H9 (cell line): ENCODE measurements at regions not wholly inside any gene's neighbourhood (a gene's known extent, or its start where the extent isn't known, plus 50 kb on each side); places are given as distances from the start of the nearest gene placed in this dataset.

Experiments used
- DNase-seq: peaks from one replicate; pipeline ENCODE4 v3.0.0-alpha.2; 2017
- H2AFZ ChIP-seq: one replicate; pipeline ENCODE4 v1.6.1; 2013; ENCODE audit warnings: mild to moderate bottlenecking, low read length, control low read depth, moderate library complexity
- H2AK5ac ChIP-seq: 2 replicates; pipeline ENCODE4 v1.6.1; 2013; ENCODE audit warnings: low read length, control low read depth, mixed read lengths; ENCODE audit not compliant: insufficient read length
- H2BK120ac ChIP-seq: one replicate; pipeline ENCODE4 v1.6.1; 2013; ENCODE audit warnings: low read depth, mild to moderate bottlenecking, low read length, control low read depth, inconsistent platforms; ENCODE audit not compliant: poor library complexity, severe bottlenecking
- H2BK12ac ChIP-seq: 2 replicates; pipeline ENCODE4 v1.6.1; 2013; ENCODE audit warnings: low read length, control low read depth, mixed read lengths, low read depth; ENCODE audit not compliant: insufficient read length
- H2BK15ac ChIP-seq: 2 replicates; pipeline ENCODE4 v1.6.1; 2013; ENCODE audit warnings: low read depth, low read length, control low read depth
- H2BK20ac ChIP-seq: one replicate; pipeline ENCODE4 v1.6.1; 2013; ENCODE audit warnings: low read depth, mild to moderate bottlenecking, low read length, control low read depth, inconsistent platforms; ENCODE audit not compliant: poor library complexity, severe bottlenecking
- H2BK5ac ChIP-seq: 2 replicates; pipeline ENCODE4 v1.6.1; 2013; ENCODE audit warnings: low read length, control low read depth, mixed read lengths; ENCODE audit not compliant: insufficient read length
- H3K14ac ChIP-seq: 2 replicates; pipeline ENCODE4 v1.6.1; 2013; ENCODE audit warnings: low read length, control low read depth; ENCODE audit not compliant: insufficient read depth
- H3K18ac ChIP-seq: 2 replicates; pipeline ENCODE4 v1.6.1; 2013; ENCODE audit warnings: low read depth, mild to moderate bottlenecking, mixed read lengths, low read length, control low read depth; ENCODE audit not compliant: insufficient read length
- H3K23ac ChIP-seq: 2 replicates; pipeline ENCODE4 v1.6.1; 2013; ENCODE audit warnings: low read length, control low read depth, mixed read lengths, low read depth; ENCODE audit not compliant: insufficient read length
- H3K23me2 ChIP-seq: 2 replicates; pipeline ENCODE4 v1.6.1; 2013; ENCODE audit warnings: low read depth, mild to moderate bottlenecking, mixed read lengths, low read length, control low read depth; ENCODE audit not compliant: insufficient read length, poor library complexity, severe bottlenecking
- H3K27ac ChIP-seq: 2 replicates; pipeline ENCODE4 v1.5.1; 2013; ENCODE audit warnings: low read length, control low read depth, mixed read lengths, low read depth; ENCODE audit not compliant: insufficient read length
- H3K27me3 ChIP-seq: 2 replicates; pipeline ENCODE4 v1.6.1; 2013; ENCODE audit warnings: low read length, control low read depth, inconsistent platforms; ENCODE audit not compliant: insufficient read depth
- H3K4ac ChIP-seq: 2 replicates; pipeline ENCODE4 v1.6.1; 2013; ENCODE audit warnings: low read depth, mild to moderate bottlenecking, control low read depth, inconsistent platforms, low read length, moderate library complexity
- H3K4me1 ChIP-seq: 2 replicates; pipeline ENCODE4 v1.6.1; 2013; ENCODE audit warnings: low read length, control low read depth, inconsistent platforms; ENCODE audit not compliant: insufficient read depth
- H3K4me2 ChIP-seq: 2 replicates; pipeline ENCODE4 v1.6.1; 2013; ENCODE audit warnings: low read length, control low read depth, mixed read lengths; ENCODE audit not compliant: insufficient read length, insufficient read depth
- H3K56ac ChIP-seq: 2 replicates; pipeline ENCODE4 v1.6.1; 2013; ENCODE audit warnings: low read depth, mild to moderate bottlenecking, mixed read lengths, low read length, control low read depth; ENCODE audit not compliant: insufficient read length
- H3K79me1 ChIP-seq: 2 replicates; pipeline ENCODE4 v1.6.1; 2013; ENCODE audit warnings: low read depth, mild to moderate bottlenecking, moderate library complexity, low read length, control low read depth, inconsistent platforms; ENCODE audit not compliant: insufficient read depth, poor library complexity, severe bottlenecking
- H3K79me2 ChIP-seq: 2 replicates; pipeline ENCODE4 v1.6.1; 2013; ENCODE audit warnings: low read length, control low read depth, inconsistent platforms; ENCODE audit not compliant: insufficient read depth
- H3K9ac ChIP-seq: 2 replicates; pipeline ENCODE4 v1.6.1; 2013; ENCODE audit warnings: low read length, control low read depth, mixed read lengths; ENCODE audit not compliant: insufficient read length; ENCODE audit errors: extremely low read depth
- H3K9me3 ChIP-seq: one replicate; pipeline ENCODE4 v1.6.1; 2013; ENCODE audit warnings: low read depth, low read length, inconsistent platforms; ENCODE audit not compliant: control insufficient read depth
- H3T11ph ChIP-seq: one replicate; pipeline ENCODE4 v1.6.1; 2013; ENCODE audit warnings: mild to moderate bottlenecking, low read length, control low read depth, inconsistent platforms
- H4K20me1 ChIP-seq: one replicate; pipeline ENCODE4 v1.6.1; 2013; ENCODE audit not compliant: control insufficient read depth, insufficient read length, insufficient read depth
- H4K5ac ChIP-seq: 2 replicates; pipeline ENCODE4 v1.6.1; 2013; ENCODE audit warnings: low read depth, mild to moderate bottlenecking, mixed read lengths, low read length, control low read depth; ENCODE audit not compliant: insufficient read length
- H4K8ac ChIP-seq: replicated peaks from 2 replicates; pipeline ENCODE4 v1.6.1; 2013; ENCODE audit warnings: low read length, control low read depth, mixed read lengths, low read depth; ENCODE audit not compliant: insufficient read length
- H4K91ac ChIP-seq: 2 replicates; pipeline ENCODE4 v1.6.1; 2013; ENCODE audit warnings: low read depth, mild to moderate bottlenecking, moderate library complexity, mixed read lengths, low read length, control low read depth; ENCODE audit not compliant: insufficient read length
- H3K27ac Mint-ChIP-seq, 3 experiments: 2 replicates in 2 of 3; 3 replicates in 1 of 3; pipeline ENCODE4 v1.8.0; 2020 to 2021; ENCODE audit warnings: mixed read lengths in 3 of 3, mild to moderate bottlenecking in 1 of 3, moderate library complexity in 1 of 3
- H3K27me3 Mint-ChIP-seq: 2 replicates; pipeline ENCODE4 v1.8.0; 2021; ENCODE audit warnings: low read depth, mild to moderate bottlenecking, moderate library complexity, mixed read lengths
- H3K36me3 Mint-ChIP-seq, 3 experiments: 2 replicates in 2 of 3; 3 replicates in 1 of 3; pipeline ENCODE4 v1.8.0; 2020 to 2021; ENCODE audit warnings: low read depth in 3 of 3, mixed read lengths in 3 of 3; ENCODE audit not compliant: insufficient read depth in 1 of 3
- H3K4me1 Mint-ChIP-seq, 2 experiments: 2 replicates each; pipeline ENCODE4 v1.8.0; 2020; ENCODE audit warnings: mixed read lengths in 2 of 2
- H3K4me3 Mint-ChIP-seq, 2 experiments: 2 replicates in 1 of 2; 3 replicates in 1 of 2; pipeline ENCODE4 v1.8.0; 2020 to 2021; ENCODE audit warnings: mild to moderate bottlenecking in 2 of 2, mixed read lengths in 2 of 2, moderate library complexity in 1 of 2
- H3K9me3 Mint-ChIP-seq, 2 experiments: 2 replicates in 1 of 2; 3 replicates in 1 of 2; pipeline ENCODE4 v1.8.0; 2020; ENCODE audit warnings: mild to moderate bottlenecking in 2 of 2, mixed read lengths in 2 of 2, moderate library complexity in 1 of 2
- WGBS: extraction: QIAGEN DNeasy Blood & Tissue Kit; methylation state at CpG from one replicate; pipeline ENCODE4 v1.1.7; 2013; ENCODE audit warnings: missing lambda C conversion rate, low lambda C conversion rate, mixed read lengths; ENCODE audit not compliant: insufficient read length; ENCODE audit errors: extremely low coverage; 5-methylcytosine and 5-hydroxymethylcytosine counted together
- TF ChIP-seq, protein P1 (sequence below): fragments of 200-600 bp; sonication (generic); conservative IDR thresholded peaks from 3 replicates; pipeline ENCODE4 v1.8.0; 2021; ENCODE audit warnings: antibody characterized with exemption, mild to moderate bottlenecking

DNA sequence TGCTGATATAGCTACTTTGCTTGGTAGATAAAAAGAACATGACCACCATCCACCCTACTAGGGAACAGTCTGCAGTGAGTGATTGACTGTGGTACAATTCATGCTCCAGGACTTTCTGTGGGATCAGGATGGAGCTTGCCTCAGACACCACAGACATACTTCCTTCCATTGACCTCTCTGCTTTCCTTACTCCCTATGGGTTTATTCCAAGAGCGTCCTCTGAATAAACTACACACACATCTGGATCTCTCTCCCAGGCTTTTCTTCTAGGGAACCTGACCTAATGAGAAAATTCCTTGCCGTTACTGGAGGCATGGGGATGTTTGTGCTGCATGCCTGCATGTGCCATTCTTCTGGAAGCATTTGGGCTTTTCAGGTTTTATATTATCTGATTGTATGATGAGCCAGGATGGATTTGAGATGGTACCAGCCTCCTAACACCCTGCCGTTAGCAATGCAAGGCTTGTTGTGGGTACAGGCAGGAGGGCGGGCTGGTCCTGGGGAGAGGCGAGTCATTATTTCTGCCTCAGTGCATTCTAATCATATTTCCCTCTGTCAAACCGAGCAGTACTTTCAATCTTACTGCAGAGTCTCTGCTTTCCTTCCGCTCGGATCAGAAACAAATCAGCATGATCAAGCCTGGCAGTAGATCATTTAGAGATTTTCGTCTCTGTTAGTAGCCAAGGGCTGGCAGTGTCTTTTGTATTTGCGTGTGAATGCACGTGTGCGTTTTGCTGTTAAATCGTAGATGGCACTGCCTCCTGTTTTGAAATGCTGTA, 279.2 kb downstream of the PDCD6IP start:
- Histone ChIP-seq H3K4me2 (no peak overlapping the region), H3K14ac (no peak overlapping the region), H2AK5ac (no peak overlapping the region), H3K79me1 (no peaks in the 10 kb centered on the region), H3K27ac (no peak overlapping the region), H3K23me2 (no peaks in the 10 kb centered on the region), H3K4ac (no peak overlapping the region), H4K20me1 (no peaks in the 10 kb centered on the region), H2BK120ac (no peak overlapping the region), H3K9me3 (no peaks in the 10 kb centered on the region), H2BK20ac (no peak overlapping the region), H3K27me3 (no peaks in the 10 kb centered on the region), H3K56ac (no peak overlapping the region), H3K79me2 (no peaks in the 10 kb centered on the region), H3K9ac (no peak overlapping the region), H2BK15ac (no peak overlapping the region), H3K4me1 (peaks cover 5% of the 10 kb centered on the region; the same call in 1 of the 2 replicates), H3T11ph (no peak overlapping the region), H4K8ac (no peak overlapping the region), H4K5ac (no peak overlapping the region), H3K23ac (no peak overlapping the region), H2BK12ac (no peak overlapping the region), H2BK5ac (no peak overlapping the region), H4K91ac (no peak overlapping the region), H3K18ac (no peak overlapping the region), H2AFZ (no peak overlapping the region)
- Mint-ChIP-seq H3K27ac (no peak overlapping the region), H3K36me3 (peaks cover 3 to 10% (median 5%) of the 10 kb centered on the region in 3 experiments; a peak in 6 of 7 replicates), H3K9me3 (peaks cover 11 to 20% of the 10 kb centered on the region in 2 experiments), H3K4me1 (peaks cover 25% of the 10 kb centered on the region in 2 experiments), H3K4me3 (no peak overlapping the region), H3K27me3 (peaks cover 3% of the 10 kb centered on the region; the same call in 1 of the 2 replicates)
- TF ChIP-seq, protein P1, sequence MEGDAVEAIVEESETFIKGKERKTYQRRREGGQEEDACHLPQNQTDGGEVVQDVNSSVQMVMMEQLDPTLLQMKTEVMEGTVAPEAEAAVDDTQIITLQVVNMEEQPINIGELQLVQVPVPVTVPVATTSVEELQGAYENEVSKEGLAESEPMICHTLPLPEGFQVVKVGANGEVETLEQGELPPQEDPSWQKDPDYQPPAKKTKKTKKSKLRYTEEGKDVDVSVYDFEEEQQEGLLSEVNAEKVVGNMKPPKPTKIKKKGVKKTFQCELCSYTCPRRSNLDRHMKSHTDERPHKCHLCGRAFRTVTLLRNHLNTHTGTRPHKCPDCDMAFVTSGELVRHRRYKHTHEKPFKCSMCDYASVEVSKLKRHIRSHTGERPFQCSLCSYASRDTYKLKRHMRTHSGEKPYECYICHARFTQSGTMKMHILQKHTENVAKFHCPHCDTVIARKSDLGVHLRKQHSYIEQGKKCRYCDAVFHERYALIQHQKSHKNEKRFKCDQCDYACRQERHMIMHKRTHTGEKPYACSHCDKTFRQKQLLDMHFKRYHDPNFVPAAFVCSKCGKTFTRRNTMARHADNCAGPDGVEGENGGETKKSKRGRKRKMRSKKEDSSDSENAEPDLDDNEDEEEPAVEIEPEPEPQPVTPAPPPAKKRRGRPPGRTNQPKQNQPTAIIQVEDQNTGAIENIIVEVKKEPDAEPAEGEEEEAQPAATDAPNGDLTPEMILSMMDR: no peak
- no CpG with 5 or more reads among the region's 13 CpGs for WGBS
- DNase-seq: no peak
